SKM-1 treated with dmso at 0.1 percent for 144 hours (cell line): ENCODE measurements at regions not wholly inside any gene's neighbourhood (a gene's known extent, or its start where the extent isn't known, plus 50 kb on each side); places are given as distances from the start of the nearest gene placed in this dataset.
"Not testable (repeated sequence)": the region's sequence is repeated elsewhere in the genome, so short reads cannot be mapped to it uniquely, and the experiment has no call there.

Experiments used
- DNase-seq: peaks from one replicate; lab custom pipeline; 2025; ENCODE audit not compliant: unreplicated experiment; lab: John Stamatoyannopoulos, UW

DNA sequence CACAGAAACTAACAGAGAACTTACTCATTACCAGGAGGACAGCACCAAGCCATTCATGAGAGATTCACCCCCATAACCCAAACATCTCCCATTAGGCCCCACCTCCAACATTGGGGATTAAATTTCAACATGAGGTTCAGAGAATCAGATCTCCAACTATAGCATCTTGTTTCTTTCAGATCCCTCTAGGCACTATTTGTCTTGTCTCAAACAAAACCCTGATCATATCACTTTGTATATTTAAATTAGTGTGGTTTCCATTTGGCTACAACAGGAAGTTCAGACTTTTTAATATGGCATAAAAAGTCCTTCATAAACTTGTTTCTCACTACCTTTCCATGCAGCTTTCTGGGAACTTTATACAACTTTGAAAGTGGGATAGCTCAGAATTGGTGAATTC lies 699.0 kb upstream of the MIR17HG start:
- DNase-seq, result no peak

DNA sequence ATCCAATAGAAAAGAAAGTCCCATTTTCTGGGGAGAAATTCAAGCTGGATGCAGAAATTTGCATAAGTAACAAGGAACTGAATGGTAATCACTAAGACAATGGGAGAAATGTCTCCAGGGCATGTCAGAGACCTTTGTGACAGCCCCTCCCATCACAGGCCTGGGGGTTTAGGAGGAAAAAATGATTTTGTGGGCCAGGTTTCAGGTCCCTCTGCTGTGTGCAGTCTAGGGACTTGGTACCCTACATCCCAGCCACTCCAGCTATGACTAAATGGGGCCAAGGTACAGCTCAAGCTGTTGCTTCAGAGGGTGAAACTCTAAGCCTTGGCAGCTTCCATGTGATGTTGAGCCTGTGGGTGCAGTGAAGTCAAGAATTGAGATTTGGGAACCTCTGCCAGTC lies 695.5 kb upstream of the MIR17HG start:
- no peak for DNase-seq

DNA sequence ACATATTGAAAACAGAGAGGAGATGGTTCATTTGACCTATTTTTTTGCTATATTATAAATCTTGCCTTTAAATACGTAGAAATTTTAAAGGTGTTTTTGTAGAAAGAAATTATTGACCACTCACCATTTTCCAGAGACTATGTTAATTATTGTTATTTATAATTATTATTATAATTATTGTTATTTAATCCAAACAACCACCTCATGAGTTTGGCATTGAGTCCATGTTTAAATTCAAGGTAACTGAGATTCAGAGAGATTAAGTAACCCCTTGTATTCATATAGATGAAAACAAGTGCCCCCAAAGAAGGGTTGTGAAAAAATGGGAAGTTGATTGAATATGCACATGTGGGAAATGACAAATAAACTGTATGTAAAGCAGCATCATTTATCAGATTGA lies 692.5 kb upstream of the MIR17HG start:
- no peak for DNase-seq

DNA sequence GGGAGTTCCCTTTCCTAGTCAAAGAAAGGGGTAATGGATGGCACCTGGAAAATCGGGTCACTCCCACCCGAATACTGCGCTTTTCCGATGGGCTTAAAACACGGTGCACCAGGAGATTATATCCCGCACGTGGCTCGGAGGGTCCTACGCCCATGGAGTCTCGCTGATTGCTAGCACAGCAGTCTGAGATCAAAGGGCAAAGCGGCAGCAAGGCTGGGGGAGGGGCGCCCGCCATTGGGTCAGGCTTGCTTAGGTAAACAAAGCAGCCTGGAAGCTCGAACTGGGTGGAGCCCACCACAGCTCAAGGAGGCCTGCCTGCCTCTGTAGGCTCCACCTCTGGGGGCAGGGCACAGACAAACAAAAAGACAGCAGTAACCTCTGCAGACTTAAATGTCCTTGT lies 683.3 kb upstream of the MIR17HG start:
- DNase-seq, result not testable (repeated sequence)

DNA sequence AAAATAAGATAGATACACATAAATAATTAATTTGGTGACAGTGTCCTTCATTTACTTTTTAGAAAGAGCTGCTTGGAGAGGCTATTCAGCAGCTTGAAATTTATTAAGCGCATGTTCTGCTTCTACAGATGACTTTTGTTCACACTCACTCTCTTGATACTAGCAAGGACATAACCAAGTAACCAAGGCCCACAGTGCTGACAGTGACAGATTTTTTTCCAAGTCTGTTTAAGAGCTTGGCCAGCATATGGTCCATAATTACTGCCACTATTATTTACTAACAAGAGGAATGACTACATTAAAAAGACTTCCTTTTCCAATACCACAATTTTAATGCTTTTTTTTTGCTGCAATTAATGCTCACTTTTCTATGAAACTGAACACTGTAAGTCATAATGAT lies 673.7 kb upstream of the MIR17HG start:
- no peak for DNase-seq

DNA sequence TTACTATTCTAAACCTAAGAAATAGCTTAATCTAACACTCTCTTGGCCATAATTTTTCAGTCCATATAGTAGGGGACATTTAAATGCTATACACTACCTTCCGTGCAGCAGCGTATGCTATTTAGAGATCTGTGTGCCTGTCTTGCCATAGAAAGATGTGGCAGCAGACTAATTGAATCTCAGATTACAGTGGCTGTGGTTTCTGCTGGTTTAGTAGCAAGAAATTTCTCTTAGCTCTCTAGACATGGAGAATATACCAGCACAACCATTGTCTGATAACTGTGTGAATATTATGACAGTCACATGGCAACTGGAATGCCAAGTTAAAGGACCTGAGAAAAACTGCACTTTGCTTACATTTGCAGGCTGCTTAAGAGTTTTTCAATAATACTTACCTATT lies 672.4 kb upstream of the MIR17HG start:
- DNase-seq, result no peak

DNA sequence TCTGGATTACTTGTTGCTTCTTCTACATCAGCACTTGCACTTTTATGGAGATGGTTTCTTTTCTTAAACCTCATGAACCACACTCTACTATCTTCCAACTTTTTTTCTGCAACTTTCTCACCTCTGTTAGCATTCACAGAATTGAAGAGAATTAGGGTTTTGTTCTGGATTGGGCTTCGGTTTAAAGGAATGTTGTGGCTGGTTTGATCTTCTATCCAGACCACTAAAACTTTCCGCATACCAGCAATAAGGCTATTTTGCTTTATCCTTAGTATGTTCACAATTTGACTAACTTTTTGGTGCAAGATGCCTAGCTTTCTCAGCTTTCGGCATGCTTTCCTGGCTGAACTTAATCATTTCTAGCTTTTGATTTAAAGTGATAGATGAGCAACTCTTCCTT lies 666.7 kb upstream of the MIR17HG start:
- no peak for DNase-seq

DNA sequence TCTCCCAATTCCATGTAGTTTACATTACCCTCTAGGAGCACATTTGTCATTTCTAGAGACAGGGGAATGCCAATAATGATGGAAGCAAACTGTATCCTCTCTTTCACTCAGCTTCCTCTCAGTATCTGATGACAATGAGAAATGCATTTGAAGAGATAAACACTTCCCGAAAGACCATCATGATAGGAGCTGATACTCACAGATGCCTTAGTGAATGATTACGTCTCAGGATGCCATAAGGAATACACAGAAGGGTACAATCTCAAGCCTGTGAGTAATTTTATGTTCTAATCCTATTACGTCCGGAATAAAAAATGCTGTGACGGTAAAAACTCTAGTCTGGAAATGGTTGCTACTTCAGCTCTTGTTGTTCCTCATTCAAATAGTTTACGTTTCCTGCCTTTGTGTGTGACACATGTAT lies 663.8 kb upstream of the MIR17HG start:
- no peak for DNase-seq

DNA sequence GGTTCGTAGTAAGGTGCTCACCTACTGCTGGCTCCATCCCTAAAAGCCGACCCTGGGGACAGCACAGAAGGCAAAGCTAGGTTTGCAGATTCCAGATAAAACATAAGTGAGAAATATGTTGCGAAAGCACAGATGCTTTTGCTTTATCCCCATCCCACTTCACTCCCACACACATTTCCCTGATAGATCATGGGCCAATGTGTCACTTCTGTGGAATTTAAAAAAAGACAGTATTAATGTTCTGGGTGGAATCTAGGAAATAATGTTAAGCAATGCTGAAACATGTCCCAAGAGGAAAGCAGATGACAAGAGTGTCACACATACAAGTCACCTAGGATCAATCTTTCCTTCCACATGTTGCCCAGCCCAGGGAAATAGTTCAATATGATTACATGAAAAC lies 661.0 kb upstream of the MIR17HG start:
- no peak for DNase-seq

DNA sequence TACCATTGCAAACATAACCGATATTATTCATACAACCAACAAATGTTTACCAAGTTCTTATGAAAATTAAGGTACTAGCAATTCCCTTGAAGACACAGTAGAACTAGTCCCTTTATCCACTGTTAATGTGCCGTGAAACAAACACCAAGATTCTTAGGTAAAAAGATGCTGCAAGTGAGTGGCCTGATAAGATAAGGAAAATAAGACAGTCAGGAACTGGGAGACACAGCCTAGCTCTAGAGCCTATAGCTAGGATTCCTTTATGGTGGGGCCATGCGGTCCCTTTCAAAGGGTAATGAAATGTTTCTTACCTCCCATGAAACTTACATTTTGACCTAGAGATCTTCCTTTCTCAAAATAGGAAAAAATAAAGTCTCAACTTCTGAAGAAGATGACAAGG lies 658.4 kb upstream of the MIR17HG start:
- DNase-seq, result no peak

DNA sequence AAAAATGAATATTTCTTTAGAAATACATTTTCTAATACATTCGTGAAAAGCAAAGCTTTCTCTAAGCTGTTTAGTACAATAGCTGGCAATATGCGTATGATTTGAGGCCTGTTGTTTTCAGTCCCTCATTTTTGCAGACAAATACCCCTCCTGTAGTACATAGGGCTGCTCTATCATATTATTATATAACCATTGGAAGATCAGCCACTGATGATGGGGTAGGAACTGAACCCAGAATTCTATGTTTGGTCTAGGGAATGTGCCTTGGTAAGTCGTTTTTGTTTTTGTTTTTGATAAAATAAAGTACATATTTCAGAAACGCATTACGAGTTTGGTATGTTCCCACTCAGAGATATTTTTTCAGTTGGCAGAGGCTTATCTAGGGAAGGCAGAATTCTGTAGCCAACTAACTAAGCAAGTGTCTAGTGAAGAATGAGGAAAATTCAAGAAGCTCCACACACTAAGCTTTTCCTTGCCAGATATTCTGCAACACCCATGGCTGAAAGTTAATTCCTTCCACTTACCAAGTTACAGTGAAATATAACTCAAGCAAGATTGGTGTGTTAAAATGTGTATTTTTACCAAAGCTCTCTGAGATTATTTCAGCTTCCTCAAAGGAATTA lies 656.9 kb upstream of the MIR17HG start:
- DNase-seq, result no peak

DNA sequence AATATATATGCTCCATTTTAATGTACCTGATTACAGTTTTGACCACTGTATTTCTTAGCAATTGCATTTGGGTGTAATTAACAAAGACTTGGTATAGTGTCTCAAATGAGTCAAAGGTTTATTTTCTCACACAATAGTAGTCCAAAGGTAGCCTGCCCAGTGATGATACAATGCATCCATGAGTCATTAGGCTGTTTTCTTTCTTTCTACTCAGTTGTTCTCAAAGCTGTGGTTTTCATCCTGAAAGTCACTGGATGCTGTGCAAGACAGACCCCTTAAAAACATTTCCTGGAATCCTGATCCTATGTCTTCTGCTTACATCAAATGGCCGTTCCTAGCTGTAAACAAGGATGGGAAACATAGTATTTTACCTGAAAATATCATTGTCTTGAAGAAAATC lies 651.2 kb upstream of the MIR17HG start:
- no peak for DNase-seq

DNA sequence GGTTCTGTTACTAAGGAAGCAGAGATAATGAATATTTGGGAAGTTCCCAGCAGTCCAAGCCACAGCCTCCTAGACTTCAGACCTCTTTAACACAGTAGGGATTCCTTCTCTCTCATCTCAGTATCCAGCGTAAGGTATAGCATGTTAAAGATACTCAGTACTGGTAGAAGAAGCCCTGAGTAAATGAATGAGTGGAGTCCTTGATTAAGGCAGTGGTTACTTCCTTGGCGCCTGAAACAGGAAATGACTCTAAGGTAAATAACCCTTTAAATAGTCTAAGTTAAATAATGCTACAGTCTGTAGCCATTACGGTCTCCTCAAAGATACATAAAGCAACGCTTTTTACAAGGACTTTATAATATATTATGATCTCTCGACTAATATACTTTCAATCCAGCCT lies 650.8 kb upstream of the MIR17HG start:
- no peak for DNase-seq

DNA sequence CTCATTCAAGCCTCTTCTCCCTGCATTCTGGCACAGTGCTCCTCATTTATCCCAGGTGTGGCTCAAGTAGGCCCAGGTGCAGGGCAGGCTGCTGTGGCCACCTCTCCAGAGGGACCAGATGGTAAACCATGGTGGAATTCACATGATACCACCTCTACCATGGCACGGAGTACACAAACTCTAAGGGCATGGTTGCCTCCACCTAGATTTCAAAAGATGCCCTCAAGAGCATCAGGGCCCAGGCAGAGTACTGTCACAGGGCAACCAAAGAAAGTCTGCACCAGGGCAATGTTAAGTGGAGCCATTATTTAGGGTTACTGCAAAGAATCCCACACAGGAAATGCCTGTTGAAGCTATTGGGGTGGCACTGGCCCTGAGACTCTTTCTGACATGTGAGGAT lies 647.1 kb upstream of the MIR17HG start:
- DNase-seq, result no peak

DNA sequence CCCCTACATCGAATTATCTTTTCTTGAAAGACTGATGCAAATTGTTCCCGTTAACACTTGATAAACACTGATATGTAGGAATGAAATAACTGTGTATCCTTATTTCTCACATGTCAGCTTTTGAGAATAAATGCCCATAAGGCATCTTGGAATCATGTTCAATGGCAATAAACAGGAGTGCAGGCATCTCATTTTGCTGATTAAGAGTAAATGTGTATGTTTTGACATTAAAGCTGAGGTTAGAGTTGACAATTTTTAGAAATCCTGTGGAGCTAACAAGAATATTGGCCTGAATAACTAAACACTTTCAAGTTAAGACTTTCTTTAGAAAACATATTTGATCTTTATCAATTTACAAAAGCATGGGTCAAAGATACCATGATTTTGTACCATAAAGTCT lies 646.2 kb upstream of the MIR17HG start:
- no peak for DNase-seq

DNA sequence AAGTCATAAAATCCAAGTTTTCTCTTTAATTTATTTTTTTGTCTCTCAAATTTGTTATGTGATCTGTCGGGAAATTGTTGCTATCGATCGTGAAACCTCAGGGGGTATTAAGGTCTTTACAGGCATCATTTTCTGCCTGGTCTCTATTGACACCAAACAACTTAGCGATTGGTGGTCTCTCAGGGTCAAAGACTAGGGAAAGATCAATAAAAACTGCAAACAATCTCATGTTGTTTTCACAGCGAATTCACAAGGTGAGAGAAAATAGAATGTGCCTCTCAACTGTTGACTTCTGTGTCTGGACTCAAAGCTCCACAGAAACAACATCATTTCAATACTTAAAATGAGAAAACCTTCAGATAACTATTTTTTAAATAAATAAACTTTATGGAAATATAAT lies 645.4 kb upstream of the MIR17HG start:
- no peak for DNase-seq

DNA sequence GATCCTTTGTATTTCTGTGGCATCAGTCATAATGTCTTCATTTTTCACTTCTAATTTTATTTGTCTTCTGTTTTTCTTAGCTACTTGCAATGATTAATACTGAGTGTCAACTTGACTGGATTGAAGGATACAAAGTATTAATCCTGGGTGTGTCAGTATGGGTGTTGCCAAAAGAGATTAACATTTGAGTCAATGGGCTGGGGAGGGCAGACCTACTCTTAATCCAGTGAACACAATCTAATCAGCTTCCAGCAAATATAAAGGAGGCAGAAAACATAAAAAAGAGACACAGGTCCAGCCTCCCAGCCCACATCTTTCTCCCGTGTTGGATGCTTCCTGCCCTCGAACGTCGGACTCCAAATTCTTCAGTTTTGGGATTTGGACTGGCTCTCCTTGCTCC lies 640.9 kb upstream of the MIR17HG start:
- DNase-seq, result no peak

DNA sequence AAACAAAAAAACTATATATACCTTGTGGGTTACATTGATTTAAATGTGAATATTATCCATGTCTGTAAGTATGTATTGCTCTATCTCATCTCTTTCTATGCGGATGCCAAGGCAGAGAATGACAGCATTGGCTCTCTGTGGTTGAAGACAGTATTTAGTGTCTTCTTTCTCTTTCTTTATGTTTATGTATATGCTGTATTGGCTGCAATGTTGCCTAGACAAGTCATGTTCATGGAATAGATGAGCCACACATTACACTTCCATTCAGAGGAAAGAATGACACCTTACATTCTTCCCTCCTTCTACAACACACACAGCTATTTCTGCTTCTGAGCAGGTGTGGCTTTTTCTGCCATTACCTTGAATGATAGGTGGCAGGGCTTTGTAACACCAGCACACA lies 639.4 kb upstream of the MIR17HG start:
- DNase-seq, result no peak

DNA sequence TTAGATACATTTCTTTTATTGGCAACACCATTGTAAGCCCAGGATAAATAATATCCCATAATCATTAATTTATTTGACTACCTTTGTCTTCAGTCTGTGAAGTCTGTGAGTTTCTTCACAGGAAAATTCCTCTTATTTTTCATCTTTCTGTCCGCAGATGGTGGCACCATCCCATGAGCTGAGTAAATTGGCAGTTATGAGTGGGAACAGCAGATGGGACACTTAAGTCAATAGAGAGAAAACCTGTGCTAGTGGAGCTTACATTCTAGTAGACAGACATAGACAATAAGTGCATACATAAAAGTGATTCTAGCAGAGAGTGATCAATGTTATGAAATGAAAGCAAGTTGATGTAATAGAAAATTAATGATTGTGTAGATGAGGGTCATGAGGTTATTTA lies 638.2 kb upstream of the MIR17HG start:
- no peak for DNase-seq

DNA sequence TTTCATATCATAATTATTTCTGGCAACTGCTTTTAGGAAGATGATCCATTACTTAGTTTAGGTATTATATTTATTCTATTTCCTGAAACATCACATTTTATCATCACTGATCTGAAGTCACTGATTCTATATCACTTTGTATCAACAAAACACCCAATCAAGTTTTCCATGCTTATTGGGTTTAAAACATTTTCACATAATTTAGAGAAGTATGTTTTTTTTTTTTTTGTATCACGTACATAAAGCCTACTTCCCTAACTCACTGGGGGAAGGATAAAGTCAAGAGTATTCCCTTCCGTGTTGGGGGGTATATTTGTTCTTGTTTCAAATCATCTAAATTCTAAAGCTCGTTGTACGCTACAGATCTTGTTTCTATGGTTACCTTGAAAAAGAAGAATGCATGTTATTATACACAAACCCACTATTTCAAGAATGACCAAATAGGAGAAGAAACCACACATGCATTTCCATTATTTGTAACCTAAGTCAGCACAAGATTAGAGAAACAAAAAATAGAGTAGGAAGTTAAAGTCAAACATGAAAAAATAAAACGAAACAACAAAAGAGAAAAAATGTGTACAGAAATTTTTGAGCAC lies 637.2 kb upstream of the MIR17HG start:
- DNase-seq, result no peak

DNA sequence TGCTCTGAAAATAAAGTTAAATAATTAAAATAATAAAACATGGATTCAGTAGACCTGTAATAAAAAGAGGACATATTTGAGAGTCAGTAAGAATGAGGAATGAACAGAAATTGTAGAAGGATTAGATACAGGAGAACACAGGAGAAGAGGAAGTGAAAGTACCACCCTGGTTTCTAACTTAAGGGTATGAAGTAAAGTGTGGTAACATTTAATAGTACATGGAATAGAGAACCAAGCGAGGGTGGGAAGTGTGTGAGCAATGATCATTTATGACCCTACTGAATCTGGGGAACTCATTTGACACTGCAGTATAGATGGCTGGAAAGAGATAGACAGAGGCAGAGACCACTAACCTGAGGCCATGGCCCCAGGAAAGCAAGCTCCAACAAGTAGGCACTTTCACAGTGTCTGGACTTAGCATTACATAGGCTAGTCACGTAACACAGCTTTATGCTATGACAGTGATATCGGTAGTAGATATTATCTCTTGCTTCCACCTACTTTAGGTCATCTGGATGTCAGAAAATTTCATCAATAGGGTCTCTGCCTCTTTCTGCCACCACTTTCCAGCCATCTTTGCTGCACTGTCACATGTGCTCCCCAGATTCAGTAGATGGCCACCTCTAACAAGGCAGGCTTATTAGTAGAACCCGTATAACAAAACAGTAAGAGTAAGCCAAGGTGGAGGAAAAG lies 633.9 kb upstream of the MIR17HG start:
- peak; percentile 32 for DNase-seq

DNA sequence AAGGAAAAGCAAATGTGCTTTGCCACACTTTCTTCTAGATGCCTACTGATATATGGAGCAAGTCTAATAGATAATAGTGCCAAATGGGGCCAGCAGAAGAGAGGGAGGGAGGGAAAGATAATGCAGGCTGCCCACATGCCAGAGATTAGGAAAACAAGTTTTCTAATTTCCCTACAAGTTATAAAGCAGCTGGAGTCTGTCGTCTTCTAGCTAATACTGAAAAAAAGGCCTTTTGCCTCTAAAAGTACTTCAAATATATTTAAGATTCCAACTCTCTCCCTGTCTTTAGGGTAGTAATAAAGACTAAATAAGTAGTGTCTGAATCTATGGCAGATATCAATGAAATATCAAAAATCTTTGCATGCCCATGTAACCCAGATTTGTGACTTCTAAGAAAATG lies 632.0 kb upstream of the MIR17HG start:
- no peak for DNase-seq

DNA sequence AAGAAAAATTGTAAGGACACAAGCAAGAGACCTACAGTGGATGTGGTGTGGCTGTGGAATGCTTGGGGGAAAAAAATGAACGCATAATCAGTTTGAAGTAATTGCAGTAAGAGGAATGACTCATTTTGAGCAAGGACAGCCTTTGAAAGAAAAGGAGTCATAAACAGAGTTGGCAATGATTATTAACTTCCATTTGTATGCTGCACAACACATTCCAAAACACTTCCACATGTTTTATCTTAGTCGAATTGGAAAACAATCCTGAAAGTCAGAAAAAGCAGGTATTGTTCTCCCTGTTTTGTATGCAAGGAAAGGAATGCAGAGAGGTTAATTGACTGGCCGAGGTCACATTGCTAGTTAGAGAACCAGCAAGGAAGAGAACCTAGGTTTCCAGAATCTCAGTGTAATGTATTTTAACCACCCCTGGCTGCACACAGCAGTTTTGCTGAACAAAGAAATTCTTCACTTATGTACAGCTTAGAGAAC lies 630.0 kb upstream of the MIR17HG start:
- DNase-seq, result no peak
